HepG2 (cell line): ENCODE measurements at regions not wholly inside any gene's neighbourhood (a gene's known extent, or its start where the extent isn't known, plus 50 kb on each side); places are given as distances from the start of the nearest gene placed in this dataset.

Source experiments
- ATAC-seq: fragments of 200-7000 bp; cut with Tn5 transposase; 3 replicates; pipeline ENCODE4 v1.9.1; 2020; ENCODE audit warnings: mild to moderate bottlenecking, moderate library complexity
- BruUV-seq: library from RNA; stranded (reverse); fragments of 400-500 nt; replicated peaks from 2 replicates; lab custom pipeline; 2021; lab: Mats Ljungman, UMichigan
- CTCF ChIA-PET: fragments of 300-600 bp; formaldehyde crosslinking; extraction: SDS; loops from one replicate; lab custom pipeline; 2021; ENCODE audit warnings: low total read pairs, inconsistent platforms, low intra/inter-chr PET ratio; lab: Yijun Ruan, JAX
- POLR2A ChIA-PET: fragments of 350-600 bp; sonication (Branson Sonifier 250); formaldehyde crosslinking; loops from one replicate; lab custom pipeline; 2020; ENCODE audit warnings: antibody characterized with exemption, inconsistent platforms; lab: Yijun Ruan, JAX
- DNase-seq: peaks from one replicate; pipeline ENCODE4 v3.0.0-alpha.2; 2015; ENCODE audit warnings: low spot score
- FAIRE-seq: peaks from 3 replicates; lab custom pipeline; 2011; peaks lifted over from hg19 to GRCh38; lab: Jason Lieb, UNC
- H2AFZ ChIP-seq: one replicate; pipeline ENCODE4 v1.6.1; 2011; ENCODE audit warnings: low read length, inconsistent platforms
- H3K27ac ChIP-seq: fragments of 300-600 bp; 3 replicates; pipeline ENCODE4 v1.8.0; 2011; ENCODE audit warnings: mixed run types, mild to moderate bottlenecking, mixed read lengths, low read length, inconsistent platforms; ENCODE audit not compliant: insufficient read depth; ENCODE audit errors: extremely low read length
- H3K27me3 ChIP-seq, 2 experiments: fragments of 200-600 bp in 1 of 2; 2 replicates in 1 of 2; 3 replicates in 1 of 2; pipeline versions ENCODE4 v1.6.0 to v1.8.0; 2011; ENCODE audit warnings: low read length in 2 of 2, mild to moderate bottlenecking in 2 of 2, moderate library complexity in 2 of 2, inconsistent platforms in 1 of 2; ENCODE audit not compliant: insufficient read depth in 2 of 2, control insufficient read depth in 1 of 2
- H3K36me3 ChIP-seq, 2 experiments: fragments of 200-600 bp in 1 of 2; replicated peaks in 1 of 2; 2 replicates in 1 of 2; 3 replicates in 1 of 2; pipeline versions ENCODE4 v1.5.1 to v1.8.0; 2011; ENCODE audit warnings: low read length in 2 of 2, inconsistent platforms in 1 of 2; ENCODE audit not compliant: insufficient read depth in 2 of 2, control insufficient read depth in 1 of 2
- H3K4me1 ChIP-seq: 2 replicates; pipeline ENCODE4 v1.5.1; 2012; ENCODE audit warnings: low read length, inconsistent platforms; ENCODE audit not compliant: insufficient read depth
- H3K4me2 ChIP-seq: 2 replicates; pipeline ENCODE4 v1.6.0; 2011; ENCODE audit warnings: low read depth, low read length, inconsistent platforms
- H3K4me3 ChIP-seq, 3 experiments: fragments of 200-600 bp in 1 of 3; sonication (generic), shearing (Covaris generic) in 1 of 3; replicated peaks in 1 of 3; 2 replicates each; pipeline ENCODE4 v1.5.1; 2011 to 2016; ENCODE audit warnings: low read length in 3 of 3, inconsistent platforms in 2 of 3, low read depth in 2 of 3, mild to moderate bottlenecking in 2 of 3, control low read depth in 1 of 3, mixed read lengths in 1 of 3; ENCODE audit not compliant: insufficient read depth in 1 of 3
- H3K79me2 ChIP-seq: one replicate; pipeline ENCODE4 v1.6.1; 2011; ENCODE audit warnings: low read length, inconsistent platforms; ENCODE audit not compliant: insufficient read depth
- H3K9ac ChIP-seq: 2 replicates; pipeline ENCODE4 v1.6.0; 2011; ENCODE audit warnings: mild to moderate bottlenecking, low read depth, low read length, inconsistent platforms; ENCODE audit not compliant: insufficient read depth
- H3K9me3 ChIP-seq: 2 replicates; pipeline ENCODE4 v1.5.1; 2012; ENCODE audit warnings: mild to moderate bottlenecking, low read length
- H4K20me1 ChIP-seq: 2 replicates; pipeline ENCODE4 v1.6.0; 2011; ENCODE audit warnings: inconsistent platforms, mild to moderate bottlenecking, low read length, moderate library complexity; ENCODE audit not compliant: insufficient read depth
- JDP2 ChIP-seq: sonication (generic); formaldehyde crosslinking; IDR thresholded peaks from 2 replicates; pipeline ENCODE4 v1.8.1; 2022; ENCODE audit warnings: missing genetic modification reagents, borderline replicate concordance
- KIAA2018 ChIP-seq: sonication (generic); formaldehyde crosslinking; IDR thresholded peaks from 2 replicates; pipeline ENCODE4 v1.5.0; 2020; ENCODE audit warnings: mild to moderate bottlenecking, missing genetic modification reagents, borderline replicate concordance
- KLF12 ChIP-seq: sonication (generic); formaldehyde crosslinking; IDR thresholded peaks from 2 replicates; pipeline ENCODE4 v1.4.0; 2020; ENCODE audit warnings: missing genetic modification reagents, borderline replicate concordance
- RFX3 ChIP-seq: IDR thresholded peaks from 2 replicates; pipeline ENCODE4 v1.6.1; 2016; ENCODE audit warnings: missing biosample characterization, missing genetic modification reagents
- RORA ChIP-seq: sonication (generic); formaldehyde crosslinking; IDR thresholded peaks from 2 replicates; pipeline ENCODE4 v1.5.0; 2020; ENCODE audit warnings: mild to moderate bottlenecking, missing genetic modification reagents, moderate library complexity
- SMAD1 ChIP-seq: sonication (generic); formaldehyde crosslinking; IDR thresholded peaks from 2 replicates; pipeline ENCODE4 v1.4.0; 2020; ENCODE audit warnings: missing genetic modification reagents, low read depth, mild to moderate bottlenecking, borderline replicate concordance
- TBX3 ChIP-seq: fragments of 450-650 bp; IDR thresholded peaks from 2 replicates; pipeline ENCODE4 v1.6.1; 2017; ENCODE audit warnings: antibody characterized with exemption, mild to moderate bottlenecking, inconsistent platforms, borderline replicate concordance
- ZMAT3 ChIP-seq: sonication (generic); formaldehyde crosslinking; conservative IDR thresholded peaks from 2 replicates; pipeline ENCODE4 v1.7.0; 2021; ENCODE audit warnings: missing genetic modification reagents
- ZNF264 ChIP-seq: sonication (generic); formaldehyde crosslinking; IDR thresholded peaks from 2 replicates; pipeline ENCODE4 v1.4.0; 2020; ENCODE audit warnings: missing genetic modification reagents
- ZNF547 ChIP-seq: sonication (generic); formaldehyde crosslinking; IDR thresholded peaks from 2 replicates; pipeline ENCODE4 v1.5.1; 2020; ENCODE audit warnings: mild to moderate bottlenecking, missing genetic modification reagents
- ZNF616 ChIP-seq: sonication (generic); formaldehyde crosslinking; IDR thresholded peaks from 2 replicates; pipeline ENCODE4 v1.5.0; 2020; ENCODE audit warnings: low read depth, mild to moderate bottlenecking, missing genetic modification reagents
- WGBS: methylation state at CpG from one replicate; pipeline ENCODE4 v1.1.6; 2017; ENCODE audit warnings: low lambda C conversion rate; 5-methylcytosine and 5-hydroxymethylcytosine counted together
- in situ Hi-C: cut with HindIII; loops from 2 replicates; pipeline ENCODE4 v1.10.0; 2017; ENCODE audit warnings: low pct_unique_long_range_greater_than_20kb; ENCODE audit not compliant: extremely low pct_ligation_motif_present
- intact Hi-C: fragments of 100-400 bp; cut with micrococcal nuclease; formaldehyde crosslinking; loops from one replicate; pipeline ENCODE4 v1.10.0; 2022; ENCODE audit not compliant: unreplicated experiment
- TF ChIP-seq, protein P1 (sequence below): sonication (generic); formaldehyde crosslinking; IDR thresholded peaks from 2 replicates; pipeline ENCODE4 v1.4.0; 2020; ENCODE audit warnings: mild to moderate bottlenecking, missing genetic modification reagents

GRCh38 chr12:48279101-48279500 is 71.6 kb downstream of the ZNF641 start (continued):
- no peak for TF ChIP-seq KIAA2018
- no peak for TF ChIP-seq ZNF547
- TF ChIP-seq, all 625 proteins: peak for 0

GRCh38 chr12:48276621-48277020 is 73.5 kb upstream of the OR10AD1 start:
- BruUV-seq = no TSS peak
- no peak for DNase-seq
- no peak overlapping the region for H3K9ac ChIP-seq
- no peaks in the 10 kb centered on the region for H3K27me3 ChIP-seq
- FAIRE-seq = no peak
- H4K20me1 ChIP-seq = no peaks in the 10 kb centered on the region
- TF ChIP-seq ZNF616 (CRISPR knock-in tag) (no peak), SMAD1 (CRISPR knock-in tag) (no peak), KLF12 (CRISPR knock-in tag) (no peak), RFX3 (CRISPR knock-in tag) (no peak), ZMAT3 (CRISPR knock-in tag) (no peak), TBX3 (no peak), RORA (no peak), ZNF264 (no peak), JDP2 (CRISPR knock-in tag) (no peak)
- TF ChIP-seq, protein P1, sequence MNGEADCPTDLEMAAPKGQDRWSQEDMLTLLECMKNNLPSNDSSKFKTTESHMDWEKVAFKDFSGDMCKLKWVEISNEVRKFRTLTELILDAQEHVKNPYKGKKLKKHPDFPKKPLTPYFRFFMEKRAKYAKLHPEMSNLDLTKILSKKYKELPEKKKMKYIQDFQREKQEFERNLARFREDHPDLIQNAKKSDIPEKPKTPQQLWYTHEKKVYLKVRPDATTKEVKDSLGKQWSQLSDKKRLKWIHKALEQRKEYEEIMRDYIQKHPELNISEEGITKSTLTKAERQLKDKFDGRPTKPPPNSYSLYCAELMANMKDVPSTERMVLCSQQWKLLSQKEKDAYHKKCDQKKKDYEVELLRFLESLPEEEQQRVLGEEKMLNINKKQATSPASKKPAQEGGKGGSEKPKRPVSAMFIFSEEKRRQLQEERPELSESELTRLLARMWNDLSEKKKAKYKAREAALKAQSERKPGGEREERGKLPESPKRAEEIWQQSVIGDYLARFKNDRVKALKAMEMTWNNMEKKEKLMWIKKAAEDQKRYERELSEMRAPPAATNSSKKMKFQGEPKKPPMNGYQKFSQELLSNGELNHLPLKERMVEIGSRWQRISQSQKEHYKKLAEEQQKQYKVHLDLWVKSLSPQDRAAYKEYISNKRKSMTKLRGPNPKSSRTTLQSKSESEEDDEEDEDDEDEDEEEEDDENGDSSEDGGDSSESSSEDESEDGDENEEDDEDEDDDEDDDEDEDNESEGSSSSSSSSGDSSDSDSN = no peak
- in situ Hi-C loops = no loop called here
- no peak overlapping the region for H3K4me3 ChIP-seq
- intact Hi-C loops = no loop called here
- no peak for ATAC-seq
- no peaks in the 10 kb centered on the region for H3K36me3 ChIP-seq
- no peak overlapping the region for H3K4me2 ChIP-seq
- no peak overlapping the region for H2AFZ ChIP-seq
- no peaks in the 10 kb centered on the region for H3K79me2 ChIP-seq
- no peaks in the 10 kb centered on the region for H3K4me1 ChIP-seq
- H3K9me3 ChIP-seq = no peaks in the 10 kb centered on the region; the same call in 1 of the 2 replicates
- CTCF ChIA-PET = no interaction called here
- no peak overlapping the region for H3K27ac ChIP-seq
- WGBS = 2% methylated on average over 2 of the region's 2 CpGs
- POLR2A ChIA-PET = no interaction called here
